ENCODE measurements at regions not wholly inside any gene's neighbourhood (a gene's known extent, or its start where the extent isn't known, plus 50 kb on each side); places are given as distances from the start of the nearest gene placed in this dataset.

DNA sequence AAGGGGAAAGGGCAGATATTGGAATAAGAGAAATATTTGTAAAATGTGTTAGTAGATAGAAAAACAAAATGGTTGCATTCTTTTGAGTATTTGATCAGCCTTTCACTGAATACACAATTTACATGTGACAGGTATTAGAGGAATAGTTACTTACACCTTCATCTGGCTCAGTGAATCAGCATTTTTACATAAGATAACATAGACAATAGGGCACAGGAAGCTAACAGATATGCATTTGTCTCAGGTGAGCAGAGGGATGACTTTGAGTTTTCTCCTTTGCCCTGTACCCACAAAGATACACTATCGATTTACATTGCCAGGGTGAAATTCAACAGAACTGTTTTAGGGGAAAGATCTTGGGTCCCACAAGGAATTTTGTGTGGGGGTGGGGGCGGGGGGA is 373.1 kb upstream of the NETO1 start:
- RAD21 ChIA-PET (ENCODE audit: low non-redundant PET in 1 of 2, low total read pairs in 2 of 2, uncharacterized antibody in 2 of 2, unreplicated experiment in 2 of 2) = no interaction called here
- H3K9me3 ChIP-seq (ENCODE audit: control insufficient read depth in 1 of 2, insufficient read depth in 1 of 2, low read depth in 1 of 2, low read length in 2 of 2) = peaks cover 5 to 10% of the 10 kb centered on the region in 2 experiments; a peak in 2 of 4 replicates
- no peaks in the 10 kb centered on the region for H4K20me1 ChIP-seq (ENCODE audit: insufficient read depth)
- no peak overlapping the region for H3K4me2 ChIP-seq (ENCODE audit: low read length)
- DNase-seq (ENCODE audit: low read depth, low spot score) = no peak
- no TSS peak for BruUV-seq (replicated peaks)
- H3K36me3 ChIP-seq (ENCODE audit: control insufficient read depth in 1 of 2, insufficient read depth in 2 of 2, low read length in 2 of 2) = no peaks in the 10 kb centered on the region
- intact Hi-C loops (cut with micrococcal nuclease) = no loop called here
- no peak for ATAC-seq
- no peak for TF ChIP-seq JUND (IDR thresholded peaks at IDR 0.05)
- TF ChIP-seq EGR1 (IDR thresholded peaks at IDR 0.05; ENCODE audit: low read depth) = no peak
- TF ChIP-seq, protein P1, sequence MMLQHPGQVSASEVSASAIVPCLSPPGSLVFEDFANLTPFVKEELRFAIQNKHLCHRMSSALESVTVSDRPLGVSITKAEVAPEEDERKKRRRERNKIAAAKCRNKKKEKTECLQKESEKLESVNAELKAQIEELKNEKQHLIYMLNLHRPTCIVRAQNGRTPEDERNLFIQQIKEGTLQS (IDR thresholded peaks at IDR 0.05) = no peak
- no peak for TF ChIP-seq CEBPB (IDR thresholded peaks at IDR 0.05; ENCODE audit: low read depth)
- TF ChIP-seq SRF (IDR thresholded peaks at IDR 0.05; ENCODE audit: low read depth) = no peak
- TF ChIP-seq RAD21 (IDR thresholded peaks at IDR 0.05; ENCODE audit: low read depth) = no peak
- TF ChIP-seq MAX (IDR thresholded peaks at IDR 0.05) = no peak
- no peak for TF ChIP-seq POLR2A (IDR thresholded peaks at IDR 0.05; ENCODE audit: borderline replicate concordance, extremely low read depth, insufficient read depth, insufficient read length)
- TF ChIP-seq SP1 (IDR thresholded peaks at IDR 0.05; ENCODE audit: low read depth) = no peak
- no peak for TF ChIP-seq SIN3A (IDR thresholded peaks at IDR 0.05; ENCODE audit: low read depth)
- TF ChIP-seq ZBTB33 (IDR thresholded peaks at IDR 0.05; ENCODE audit: extremely low read depth, insufficient replicate concordance, low read length) = no peak
- TF ChIP-seq ELF1 (IDR thresholded peaks at IDR 0.05; ENCODE audit: borderline replicate concordance, low read depth) = no peak
- no peaks in the 10 kb centered on the region for H3K9me2 ChIP-seq (ENCODE audit: insufficient read depth)
- H3K27ac ChIP-seq (ENCODE audit: low read depth, low read length) = no peak overlapping the region
- POLR2A ChIA-PET = no interaction called here
- H3K4me1 ChIP-seq (ENCODE audit: control insufficient read depth in 1 of 2, insufficient read depth in 2 of 2, low read length in 2 of 2) = no peaks in the 10 kb centered on the region
- CTCF ChIA-PET = no interaction called here
- no peak overlapping the region for H2AFZ ChIP-seq (ENCODE audit: low read depth, low read length, poor library complexity, severe bottlenecking)
- no peaks in the 10 kb centered on the region for H3K79me2 ChIP-seq (ENCODE audit: insufficient read depth, low read length)
- H3K27me3 ChIP-seq (ENCODE audit: insufficient read depth, low read length) = no peaks in the 10 kb centered on the region
- H3K4me3 ChIP-seq (replicated peaks in 1 of 2; ENCODE audit: low read depth in 1 of 2, low read length in 2 of 2) = no peak overlapping the region
- no peak overlapping the region for H3K9ac ChIP-seq (ENCODE audit: low read length)
